Endothelial cell of umbilical vein (primary cell): ENCODE measurements at regions not wholly inside any gene's neighbourhood (a gene's known extent, or its start where the extent isn't known, plus 50 kb on each side); places are given as distances from the start of the nearest gene placed in this dataset.

Experiments used
- BruUV-seq: library from RNA; stranded (reverse); fragments of 400-500 nt; replicated peaks from 2 replicates; lab custom pipeline; 2021; lab: Mats Ljungman, UMichigan
- CTCF ChIA-PET: fragments of 300-600, 350-600 bp; sonication (Branson Sonifier 250); formaldehyde crosslinking; loops from one replicate; lab custom pipeline; 2021; ENCODE audit warnings: antibody characterized with exemption, inconsistent platforms; lab: Charles Lee
- POLR2A ChIA-PET: fragments of 300-600, 350-600 bp; sonication (Branson Sonifier 250); formaldehyde crosslinking; loops from one replicate; lab custom pipeline; 2021; ENCODE audit warnings: antibody characterized with exemption, inconsistent platforms; lab: Charles Lee
- DNase-seq: peaks from one replicate; pipeline ENCODE4 v3.0.0-alpha.2; 2011; ENCODE audit warnings: low read depth, low spot score
- FAIRE-seq: peaks from 2 replicates; lab custom pipeline; 2011; peaks lifted over from hg19 to GRCh38; lab: Jason Lieb, UNC
- H2AFZ ChIP-seq: 2 replicates; pipeline ENCODE4 v1.6.0; 2012; ENCODE audit warnings: low read depth, low read length, control low read depth, inconsistent platforms
- H3K27ac ChIP-seq: 2 replicates; pipeline ENCODE4 v1.5.1; 2011; ENCODE audit warnings: low read depth, mild to moderate bottlenecking, control low read depth, low read length, moderate library complexity; ENCODE audit not compliant: insufficient read depth
- H3K27me3 ChIP-seq, 2 experiments: 2 replicates each; pipeline versions ENCODE4 v1.6.0 to v1.6.1; 2011; ENCODE audit warnings: low read length in 2 of 2, mixed read lengths in 1 of 2; ENCODE audit not compliant: control insufficient read depth in 2 of 2, insufficient read depth in 2 of 2
- H3K36me3 ChIP-seq, 2 experiments: 2 replicates in 1 of 2; 3 replicates in 1 of 2; pipeline ENCODE4 v1.5.1; 2011; ENCODE audit warnings: low read length in 2 of 2, mild to moderate bottlenecking in 1 of 2, moderate library complexity in 1 of 2; ENCODE audit not compliant: control insufficient read depth in 2 of 2, insufficient read depth in 2 of 2; ENCODE audit errors: extremely low read depth in 1 of 2
- H3K4me1 ChIP-seq: 3 replicates; pipeline ENCODE4 v1.5.1; 2011; ENCODE audit warnings: mild to moderate bottlenecking, low read length; ENCODE audit not compliant: control insufficient read depth, insufficient read depth; ENCODE audit errors: extremely low read depth
- H3K4me2 ChIP-seq: 2 replicates; pipeline ENCODE4 v1.6.1; 2011; ENCODE audit warnings: low read length, control low read depth, mixed read lengths; ENCODE audit not compliant: insufficient read depth
- H3K4me3 ChIP-seq, 3 experiments: fragments of 200-600 bp in 1 of 3; sonication (generic), shearing (Covaris generic) in 1 of 3; replicated peaks in 1 of 3; 2 replicates each; pipeline ENCODE4 v1.5.1; 2011 to 2016; ENCODE audit warnings: control low read depth in 3 of 3, low read length in 3 of 3, mild to moderate bottlenecking in 2 of 3, inconsistent platforms in 1 of 3, low read depth in 1 of 3, moderate library complexity in 1 of 3; ENCODE audit not compliant: insufficient read depth in 1 of 3
- H3K79me2 ChIP-seq: 2 replicates; pipeline ENCODE4 v1.6.0; 2012; ENCODE audit warnings: low read length, inconsistent platforms; ENCODE audit not compliant: control insufficient read depth, insufficient read depth
- H3K9ac ChIP-seq: replicated peaks from 2 replicates; pipeline ENCODE3; 2011; ENCODE audit warnings: low read length, control low read depth; ENCODE audit not compliant: insufficient read depth; ENCODE audit errors: extremely low read depth
- H3K9me1 ChIP-seq: replicated peaks from 3 replicates; pipeline ENCODE4 v1.6.0; 2011; ENCODE audit warnings: mild to moderate bottlenecking, low read length; ENCODE audit not compliant: control insufficient read depth, insufficient read depth; ENCODE audit errors: extremely low read depth
- H3K9me3 ChIP-seq: replicated peaks from 2 replicates; pipeline ENCODE4 v1.5.1; 2012; ENCODE audit warnings: low read length, inconsistent platforms; ENCODE audit not compliant: control insufficient read depth, insufficient read depth
- H4K20me1 ChIP-seq: replicated peaks from 2 replicates; pipeline ENCODE3; 2011; ENCODE audit warnings: mild to moderate bottlenecking, low read length; ENCODE audit not compliant: control insufficient read depth, insufficient read depth; ENCODE audit errors: extremely low read depth
- FOS ChIP-seq: IDR thresholded peaks from 2 replicates; pipeline ENCODE4 v1.6.1; 2011; ENCODE audit warnings: mild to moderate bottlenecking, low read length, moderate library complexity, borderline replicate concordance; ENCODE audit not compliant: insufficient read depth
- JUN ChIP-seq: IDR thresholded peaks from 2 replicates; pipeline ENCODE4 v1.6.1; 2011; ENCODE audit warnings: borderline replicate concordance, low read depth; ENCODE audit not compliant: insufficient read length, insufficient read depth
- POLR2A ChIP-seq: IDR thresholded peaks from 2 replicates; pipeline ENCODE4 v1.6.1; 2012; ENCODE audit warnings: low read depth, mild to moderate bottlenecking, control low read depth, low read length
- POLR2AphosphoS5 ChIP-seq: IDR thresholded peaks from 2 replicates; pipeline ENCODE4 v1.6.1; 2012; ENCODE audit warnings: low read depth, mild to moderate bottlenecking, control low read depth, low read length, moderate library complexity; ENCODE audit not compliant: insufficient read depth
- dilution Hi-C: fragments of 300-500 bp; cut with MboI; formaldehyde crosslinking; loops from one replicate; pipeline ENCODE4 v1.15.0; 2019; ENCODE audit warnings: low sequenced_read_pairs; ENCODE audit not compliant: extremely low pct_ligation_motif_present
- intact Hi-C: fragments of 100-400 bp; cut with micrococcal nuclease; formaldehyde crosslinking; loops from one replicate; pipeline ENCODE4 v1.10.0; 2022

DNA sequence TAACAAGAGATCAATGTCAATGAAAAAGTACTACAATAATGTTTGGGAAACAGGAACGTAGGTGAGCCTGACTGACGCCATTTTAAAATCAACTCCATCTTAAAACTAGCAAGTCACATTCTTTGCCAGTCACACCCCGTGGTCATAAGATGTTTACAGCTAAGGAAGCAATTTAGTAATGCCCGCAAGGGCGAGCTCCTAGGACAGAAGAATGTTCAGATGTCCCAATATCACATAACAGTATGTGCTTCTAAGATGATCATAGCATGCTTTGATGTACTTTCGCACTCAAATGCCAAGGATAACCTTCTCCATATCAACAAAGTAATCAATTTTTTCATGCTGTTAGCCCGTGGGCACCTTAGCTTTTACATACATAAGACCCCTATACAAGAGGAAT lies 113.8 kb upstream of the EGFR start:
- no peak overlapping the region for H2AFZ ChIP-seq
- intact Hi-C loops: no loop called here
- H3K36me3 ChIP-seq: no peaks in the 10 kb centered on the region
- ChIA-PET POLR2A (no interaction called here), CTCF (interaction anchor here (1.5 to 1.8 kb wide), 2 partner anchors 28 to 350 kb away, joined by 4 to 6 read pairs; no protein-coding TSS in a partner anchor)
- H3K4me2 ChIP-seq: no peak overlapping the region
- no peaks in the 10 kb centered on the region for H3K9me3 ChIP-seq
- FAIRE-seq (no peak), DNase-seq (no peak)
- BruUV-seq: no TSS peak
- TF ChIP-seq POLR2A (no peak), JUN (no peak), FOS (no peak), POLR2AphosphoS5 (no peak)
- dilution Hi-C loops: no loop called here
- H3K9me1 ChIP-seq: no peaks in the 10 kb centered on the region
- no peak overlapping the region for H3K4me3 ChIP-seq
- no peaks in the 10 kb centered on the region for H4K20me1 ChIP-seq
- H3K27me3 ChIP-seq: peaks cover 5 to 18% of the 10 kb centered on the region in 2 experiments
- no peaks in the 10 kb centered on the region for H3K79me2 ChIP-seq
- H3K27ac ChIP-seq: no peak overlapping the region
- H3K4me1 ChIP-seq: no peaks in the 10 kb centered on the region
- H3K9ac ChIP-seq: no peak overlapping the region

DNA sequence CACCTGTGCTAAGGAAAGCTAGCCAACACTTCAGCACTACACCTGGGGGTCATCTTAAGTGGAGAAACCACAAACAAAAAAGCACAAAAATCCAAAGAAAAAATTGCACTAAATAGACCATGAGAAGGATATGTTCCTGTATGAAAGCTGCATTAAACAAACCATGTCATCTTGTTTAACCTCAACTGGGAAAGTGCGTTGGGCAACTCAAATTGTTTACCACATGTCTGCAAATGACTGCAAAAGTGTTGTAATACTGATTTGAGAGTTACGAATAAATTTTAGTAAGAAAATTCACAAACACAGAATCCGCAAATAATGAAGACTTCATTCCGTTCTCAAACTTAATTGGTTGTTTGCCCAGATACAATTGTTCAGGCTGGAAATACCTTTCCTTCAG lies 111.9 kb upstream of the EGFR start:
- Histone ChIP-seq H3K9me3 (no peaks in the 10 kb centered on the region), H3K36me3 (no peaks in the 10 kb centered on the region), H3K4me1 (no peaks in the 10 kb centered on the region), H3K27me3 (peaks cover 5 to 18% of the 10 kb centered on the region in 2 experiments), H3K9ac (no peak overlapping the region), H3K4me2 (no peak overlapping the region), H4K20me1 (no peaks in the 10 kb centered on the region), H3K79me2 (no peaks in the 10 kb centered on the region), H2AFZ (no peak overlapping the region), H3K4me3 (no peak overlapping the region), H3K27ac (no peak overlapping the region), H3K9me1 (no peaks in the 10 kb centered on the region)
- intact Hi-C loops (no loop called here), dilution Hi-C loops (no loop called here)
- no peak for DNase-seq
- no peak for TF ChIP-seq FOS
- no peak for TF ChIP-seq POLR2A
- no TSS peak for BruUV-seq
- POLR2A ChIA-PET: no interaction called here
- CTCF ChIA-PET: no interaction called here
- FAIRE-seq: no peak
